ENCODE measurements at regions not wholly inside any gene's neighbourhood (a gene's known extent, or its start where the extent isn't known, plus 50 kb on each side); places are given as distances from the start of the nearest gene placed in this dataset.

GRCh38 chr4:20323991-20324390, 72.3 kb downstream of the SLIT2 start:
- Histone ChIP-seq H3K9me3 (ENCODE audit: low read length) (no peaks in the 10 kb centered on the region), H2AFZ (ENCODE audit: low read length) (no peak overlapping the region), H4K20me1 (ENCODE audit: insufficient read depth, low read length) (no peaks in the 10 kb centered on the region), H3K79me2 (ENCODE audit: insufficient read depth, low read length) (no peaks in the 10 kb centered on the region), H3K4me1 (ENCODE audit: insufficient read depth, low read length) (no peaks in the 10 kb centered on the region), H3K4me3 (replicated peaks in 1 of 3; ENCODE audit: insufficient read depth in 1 of 3, low read depth in 2 of 3, low read length in 3 of 3) (no peak overlapping the region), H3K9ac (ENCODE audit: insufficient read depth, low read depth, low read length) (no peak overlapping the region), H3K36me3 (replicated peaks in 1 of 2; ENCODE audit: control insufficient read depth in 1 of 2, insufficient read depth in 2 of 2, low read length in 2 of 2) (no peaks in the 10 kb centered on the region), H3K27ac (ENCODE audit: extremely low read length, insufficient read depth, low read length) (no peak overlapping the region), H3K27me3 (ENCODE audit: control insufficient read depth in 1 of 2, insufficient read depth in 2 of 2, low read length in 2 of 2) (no peaks in the 10 kb centered on the region; a peak in 1 of 5 replicates), H3K4me2 (ENCODE audit: low read depth, low read length) (no peak overlapping the region)
- FAIRE-seq, result no peak
- ATAC-seq, result no peak
- in situ Hi-C loops (cut with HindIII; ENCODE audit: extremely low pct_ligation_motif_present, low pct_unique_long_range_greater_than_20kb) (loop anchor here (25.0 kb wide), 1 partner anchor 363 kb away; no protein-coding TSS in a partner anchor), intact Hi-C loops (cut with micrococcal nuclease; ENCODE audit: unreplicated experiment) (no loop called here)
- ChIA-PET CTCF (ENCODE audit: low intra/inter-chr PET ratio, low total read pairs) (no interaction called here), POLR2A (no interaction called here)
- no peak for DNase-seq (ENCODE audit: low spot score)
- 24% methylated on average over 6 of the region's 6 CpGs for WGBS (ENCODE audit: low lambda C conversion rate)
- TF ChIP-seq MAFG (CRISPR knock-in tag; IDR thresholded peaks at IDR 0.05) (no peak), ZNF263 (CRISPR knock-in tag; IDR thresholded peaks at IDR 0.05) (no peak), SRSF4 (IDR thresholded peaks at IDR 0.05; ENCODE audit: low read depth, low read length, poor library complexity, severe bottlenecking) (no peak), EHMT2 (IDR thresholded peaks at IDR 0.05; ENCODE audit: borderline replicate concordance, low read depth, low read length) (no peak), ZKSCAN8 (CRISPR knock-in tag; IDR thresholded peaks at IDR 0.05; ENCODE audit: borderline replicate concordance) (no peak), RBFOX2 (IDR thresholded peaks at IDR 0.05; ENCODE audit: low read depth, low read length) (no peak)
- TF ChIP-seq, protein P1, sequence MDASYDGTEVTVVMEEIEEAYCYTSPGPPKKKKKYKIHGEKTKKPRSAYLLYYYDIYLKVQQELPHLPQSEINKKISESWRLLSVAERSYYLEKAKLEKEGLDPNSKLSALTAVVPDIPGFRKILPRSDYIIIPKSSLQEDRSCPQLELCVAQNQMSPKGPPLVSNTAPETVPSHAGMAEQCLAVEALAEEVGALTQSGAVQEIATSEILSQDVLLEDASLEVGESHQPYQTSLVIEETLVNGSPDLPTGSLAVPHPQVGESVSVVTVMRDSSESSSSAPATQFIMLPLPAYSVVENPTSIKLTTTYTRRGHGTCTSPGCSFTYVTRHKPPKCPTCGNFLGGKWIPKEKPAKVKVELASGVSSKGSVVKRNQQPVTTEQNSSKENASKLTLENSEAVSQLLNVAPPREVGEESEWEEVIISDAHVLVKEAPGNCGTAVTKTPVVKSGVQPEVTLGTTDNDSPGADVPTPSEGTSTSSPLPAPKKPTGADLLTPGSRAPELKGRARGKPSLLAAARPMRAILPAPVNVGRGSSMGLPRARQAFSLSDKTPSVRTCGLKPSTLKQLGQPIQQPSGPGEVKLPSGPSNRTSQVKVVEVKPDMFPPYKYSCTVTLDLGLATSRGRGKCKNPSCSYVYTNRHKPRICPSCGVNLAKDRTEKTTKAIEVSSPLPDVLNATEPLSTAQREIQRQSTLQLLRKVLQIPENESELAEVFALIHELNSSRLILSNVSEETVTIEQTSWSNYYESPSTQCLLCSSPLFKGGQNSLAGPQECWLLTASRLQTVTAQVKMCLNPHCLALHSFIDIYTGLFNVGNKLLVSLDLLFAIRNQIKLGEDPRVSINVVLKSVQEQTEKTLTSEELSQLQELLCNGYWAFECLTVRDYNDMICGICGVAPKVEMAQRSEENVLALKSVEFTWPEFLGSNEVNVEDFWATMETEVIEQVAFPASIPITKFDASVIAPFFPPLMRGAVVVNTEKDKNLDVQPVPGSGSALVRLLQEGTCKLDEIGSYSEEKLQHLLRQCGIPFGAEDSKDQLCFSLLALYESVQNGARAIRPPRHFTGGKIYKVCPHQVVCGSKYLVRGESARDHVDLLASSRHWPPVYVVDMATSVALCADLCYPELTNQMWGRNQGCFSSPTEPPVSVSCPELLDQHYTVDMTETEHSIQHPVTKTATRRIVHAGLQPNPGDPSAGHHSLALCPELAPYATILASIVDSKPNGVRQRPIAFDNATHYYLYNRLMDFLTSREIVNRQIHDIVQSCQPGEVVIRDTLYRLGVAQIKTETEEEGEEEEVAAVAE (CRISPR knock-in tag; IDR thresholded peaks at IDR 0.05; ENCODE audit: borderline replicate concordance), result no peak
- BruUV-seq (replicated peaks), result no TSS peak
